Keratinocyte (primary cell): ENCODE measurements at regions not wholly inside any gene's neighbourhood (a gene's known extent, or its start where the extent isn't known, plus 50 kb on each side); places are given as distances from the start of the nearest gene placed in this dataset.

Experiments
- DNase-seq: peaks from one replicate; pipeline ENCODE4 v3.0.0-alpha.2; 2011; ENCODE audit warnings: low read depth, missing footprints, low spot score
- FAIRE-seq: peaks from 2 replicates; lab custom pipeline; 2011; peaks lifted over from hg19 to GRCh38; lab: Jason Lieb, UNC
- H2AFZ ChIP-seq: 2 replicates; pipeline ENCODE4 v1.6.0; 2012; ENCODE audit warnings: low read length, control low read depth, inconsistent platforms; ENCODE audit not compliant: control insufficient read depth
- H3K27ac ChIP-seq: 2 replicates; pipeline ENCODE4 v1.5.1; 2011; ENCODE audit warnings: low read length; ENCODE audit not compliant: control insufficient read depth, insufficient read depth
- H3K27me3 ChIP-seq: 3 replicates; pipeline ENCODE4 v1.6.0; 2011; ENCODE audit warnings: low read length; ENCODE audit not compliant: control insufficient read depth, insufficient read depth; ENCODE audit errors: extremely low read depth
- H3K36me3 ChIP-seq, 2 experiments: 2 replicates in 1 of 2; 3 replicates in 1 of 2; pipeline ENCODE4 v1.5.1; 2011; ENCODE audit warnings: low read length in 2 of 2, mild to moderate bottlenecking in 1 of 2; ENCODE audit not compliant: control insufficient read depth in 2 of 2, insufficient read depth in 2 of 2; ENCODE audit errors: extremely low read depth in 1 of 2
- H3K4me1 ChIP-seq: 3 replicates; pipeline ENCODE4 v1.5.1; 2011; ENCODE audit warnings: low read length; ENCODE audit not compliant: control insufficient read depth, insufficient read depth; ENCODE audit errors: extremely low read depth
- H3K4me2 ChIP-seq: 3 replicates; pipeline ENCODE4 v1.6.0; 2011; ENCODE audit warnings: low read depth, low read length; ENCODE audit not compliant: control insufficient read depth, insufficient read depth; ENCODE audit errors: extremely low read depth
- H3K4me3 ChIP-seq, 3 experiments: fragments of 200-600 bp in 1 of 3; sonication (generic) in 1 of 3; 2 replicates in 2 of 3; 3 replicates in 1 of 3; pipeline ENCODE4 v1.5.1; 2011 to 2016; ENCODE audit warnings: low read length in 3 of 3, mild to moderate bottlenecking in 3 of 3, control low read depth in 2 of 3, inconsistent platforms in 1 of 3, low read depth in 1 of 3, mixed read lengths in 1 of 3, mixed run types in 1 of 3, moderate library complexity in 1 of 3; ENCODE audit not compliant: control insufficient read depth in 2 of 3, insufficient read depth in 2 of 3; ENCODE audit errors: extremely low read depth in 1 of 3
- H3K79me2 ChIP-seq: 2 replicates; pipeline ENCODE4 v1.6.0; 2012; ENCODE audit warnings: low read length; ENCODE audit not compliant: control insufficient read depth, insufficient read depth
- H3K9ac ChIP-seq: 3 replicates; pipeline ENCODE4 v1.6.0; 2011; ENCODE audit warnings: low read length; ENCODE audit not compliant: control insufficient read depth, insufficient read depth; ENCODE audit errors: extremely low read depth
- H3K9me1 ChIP-seq: 3 replicates; pipeline ENCODE4 v1.6.0; 2011; ENCODE audit warnings: low read length; ENCODE audit not compliant: control insufficient read depth, insufficient read depth; ENCODE audit errors: extremely low read depth
- H3K9me3 ChIP-seq: 2 replicates; pipeline ENCODE4 v1.5.1; 2012; ENCODE audit warnings: low read depth, low read length; ENCODE audit not compliant: control insufficient read depth
- H4K20me1 ChIP-seq: 3 replicates; pipeline ENCODE4 v1.6.0; 2011; ENCODE audit warnings: low read length; ENCODE audit not compliant: control insufficient read depth, insufficient read depth; ENCODE audit errors: extremely low read depth
- EZH2 ChIP-seq: IDR thresholded peaks from one replicate; pipeline ENCODE4 v1.6.1; 2012; ENCODE audit warnings: inconsistent platforms, mild to moderate bottlenecking, low read length, moderate library complexity
- dilution Hi-C: fragments of 300-500 bp; cut with MboI; formaldehyde crosslinking; loops from one replicate; pipeline ENCODE4 v1.7.0; 2020; ENCODE audit warnings: low sequenced_read_pairs; ENCODE audit not compliant: extremely low pct_ligation_motif_present
- TF ChIP-seq, protein P1 (sequence below), 3 experiments: IDR thresholded peaks in 1 of 3; conservative IDR thresholded peaks in 1 of 3; optimal IDR thresholded peaks in 1 of 3; 2 replicates in 2 of 3; 3 replicates in 1 of 3; pipeline versions ENCODE3 to v1.5.1; 2011; ENCODE audit warnings: low read length in 3 of 3, mild to moderate bottlenecking in 3 of 3, moderate library complexity in 2 of 3, control low read depth in 1 of 3, inconsistent platforms in 1 of 3; ENCODE audit not compliant: insufficient read depth in 2 of 3; ENCODE audit errors: extremely low read depth in 1 of 3

GRCh38 chr11:37105427-37105826 is 507.4 kb upstream of the RAG2 start:
- H3K9me1 ChIP-seq = no peaks in the 10 kb centered on the region
- H3K4me1 ChIP-seq = no peaks in the 10 kb centered on the region
- H3K9ac ChIP-seq = no peak overlapping the region
- no peaks in the 10 kb centered on the region for H3K36me3 ChIP-seq
- DNase-seq (no peak), FAIRE-seq (no peak)
- no peak overlapping the region for H2AFZ ChIP-seq
- no peak overlapping the region for H3K4me2 ChIP-seq
- dilution Hi-C loops = no loop called here
- no peak overlapping the region for H3K4me3 ChIP-seq
- no peak overlapping the region for H3K27ac ChIP-seq
- TF ChIP-seq, protein P1, sequence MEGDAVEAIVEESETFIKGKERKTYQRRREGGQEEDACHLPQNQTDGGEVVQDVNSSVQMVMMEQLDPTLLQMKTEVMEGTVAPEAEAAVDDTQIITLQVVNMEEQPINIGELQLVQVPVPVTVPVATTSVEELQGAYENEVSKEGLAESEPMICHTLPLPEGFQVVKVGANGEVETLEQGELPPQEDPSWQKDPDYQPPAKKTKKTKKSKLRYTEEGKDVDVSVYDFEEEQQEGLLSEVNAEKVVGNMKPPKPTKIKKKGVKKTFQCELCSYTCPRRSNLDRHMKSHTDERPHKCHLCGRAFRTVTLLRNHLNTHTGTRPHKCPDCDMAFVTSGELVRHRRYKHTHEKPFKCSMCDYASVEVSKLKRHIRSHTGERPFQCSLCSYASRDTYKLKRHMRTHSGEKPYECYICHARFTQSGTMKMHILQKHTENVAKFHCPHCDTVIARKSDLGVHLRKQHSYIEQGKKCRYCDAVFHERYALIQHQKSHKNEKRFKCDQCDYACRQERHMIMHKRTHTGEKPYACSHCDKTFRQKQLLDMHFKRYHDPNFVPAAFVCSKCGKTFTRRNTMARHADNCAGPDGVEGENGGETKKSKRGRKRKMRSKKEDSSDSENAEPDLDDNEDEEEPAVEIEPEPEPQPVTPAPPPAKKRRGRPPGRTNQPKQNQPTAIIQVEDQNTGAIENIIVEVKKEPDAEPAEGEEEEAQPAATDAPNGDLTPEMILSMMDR (optimal IDR thresholded peaks at IDR 0.05 in 1 of 3, IDR thresholded peaks at IDR 0.05 in 1 of 3, conservative IDR thresholded peaks at IDR 0.05 in 1 of 3; ENCODE audit: extremely low read depth in 1 of 3, insufficient read depth in 2 of 3, low read length in 3 of 3) = no peak
- no peak for TF ChIP-seq EZH2
- no peaks in the 10 kb centered on the region for H3K9me3 ChIP-seq
- H4K20me1 ChIP-seq = no peaks in the 10 kb centered on the region
- H3K27me3 ChIP-seq = no peaks in the 10 kb centered on the region
- no peaks in the 10 kb centered on the region for H3K79me2 ChIP-seq

DNA sequence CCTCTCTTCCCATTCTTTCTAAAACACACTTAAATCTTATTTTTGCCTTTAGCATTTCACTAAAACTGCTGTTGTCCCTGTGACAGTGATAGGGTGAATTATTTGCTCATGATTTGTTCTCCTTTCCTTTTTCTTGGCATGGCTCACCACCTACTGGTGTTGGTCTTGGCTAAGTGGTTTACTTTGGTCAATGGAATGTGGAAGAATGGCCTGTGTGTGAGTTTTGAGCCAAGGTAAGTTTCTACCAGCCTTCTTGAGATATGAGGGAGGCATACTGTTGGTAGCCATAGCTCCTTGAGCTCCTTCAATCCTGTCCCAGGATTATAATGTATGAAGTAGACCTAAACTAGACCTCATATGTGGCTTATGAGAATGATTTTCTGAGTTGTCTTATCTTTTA is 506.3 kb upstream of the RAG2 start:
- Histone ChIP-seq H3K9me1 (no peaks in the 10 kb centered on the region), H3K27ac (no peak overlapping the region), H2AFZ (no peak overlapping the region), H3K9me3 (no peaks in the 10 kb centered on the region), H3K4me1 (no peaks in the 10 kb centered on the region), H3K4me3 (no peak overlapping the region), H3K36me3 (no peaks in the 10 kb centered on the region), H3K79me2 (no peaks in the 10 kb centered on the region), H3K4me2 (no peak overlapping the region), H3K9ac (no peak overlapping the region), H3K27me3 (no peaks in the 10 kb centered on the region), H4K20me1 (no peaks in the 10 kb centered on the region)
- no peak for DNase-seq
- dilution Hi-C loops = no loop called here
- TF ChIP-seq, protein P1 (optimal IDR thresholded peaks at IDR 0.05 in 1 of 3, IDR thresholded peaks at IDR 0.05 in 1 of 3, conservative IDR thresholded peaks at IDR 0.05 in 1 of 3; ENCODE audit: extremely low read depth in 1 of 3, insufficient read depth in 2 of 3, low read length in 3 of 3) = no peak
- no peak for TF ChIP-seq EZH2
- FAIRE-seq = no peak
